SK-N-SH (cell line): ENCODE measurements at regions not wholly inside any gene's neighbourhood (a gene's known extent, or its start where the extent isn't known, plus 50 kb on each side); places are given as distances from the start of the nearest gene placed in this dataset.

Experiments used
- CTCF ChIA-PET: fragments of 300-600, 350-600 bp; formaldehyde crosslinking; extraction: SDS; loops from one replicate; lab custom pipeline; 2021; lab: Yijun Ruan, JAX
- POLR2A ChIA-PET: fragments of 350-600 bp; sonication (Branson Sonifier 250); formaldehyde crosslinking; extraction: SDS; loops from one replicate; lab custom pipeline; 2020; ENCODE audit warnings: antibody characterized with exemption, inconsistent platforms; lab: Yijun Ruan, JAX
- DNase-seq: peaks from one replicate; pipeline ENCODE4 v3.0.0; 2012
- H2AFZ ChIP-seq: fragments of 200-600 bp; sonication (generic); 2 replicates; pipeline ENCODE4 v1.8.1; 2016; ENCODE audit warnings: antibody characterized with exemption, mild to moderate bottlenecking, low read depth
- H3F3A ChIP-seq: fragments of 200-600 bp; sonication (generic); replicated peaks from 2 replicates; pipeline ENCODE3; 2016; ENCODE audit warnings: antibody characterized with exemption, mild to moderate bottlenecking; ENCODE audit not compliant: insufficient read depth
- H3K27ac ChIP-seq, 2 experiments: fragments of 200-500 bp in 1 of 2; fragments of 200-600 bp in 1 of 2; sonication (Bioruptor generic) in 1 of 2; sonication (generic), shearing (Covaris generic) in 1 of 2; 2 replicates each; pipeline versions ENCODE4 v1.5.1 to v1.6.1; 2014 to 2016; ENCODE audit warnings: low read depth in 2 of 2, inconsistent platforms in 1 of 2, low read length in 1 of 2, mild to moderate bottlenecking in 1 of 2, mixed read lengths in 1 of 2
- H3K27me3 ChIP-seq: fragments of 200-600 bp; sonication (generic), shearing (Covaris generic); 2 replicates; pipeline ENCODE4 v1.6.1; 2016; ENCODE audit warnings: mixed run types; ENCODE audit not compliant: insufficient read depth
- H3K36me3 ChIP-seq, 2 experiments: fragments of 200-500 bp in 1 of 2; fragments of 200-600 bp in 1 of 2; sonication (Bioruptor generic) in 1 of 2; sonication (generic) in 1 of 2; replicated peaks in 1 of 2; 2 replicates each; pipeline versions ENCODE3 to v1.5.1; 2014 to 2016; ENCODE audit warnings: low read length in 1 of 2, mild to moderate bottlenecking in 1 of 2; ENCODE audit not compliant: insufficient read depth in 2 of 2, control insufficient read depth in 1 of 2
- H3K4me1 ChIP-seq, 2 experiments: fragments of 200-500 bp in 1 of 2; fragments of 200-600 bp in 1 of 2; sonication (Bioruptor generic) in 1 of 2; sonication (generic), shearing (Covaris generic) in 1 of 2; 2 replicates each; pipeline versions ENCODE4 v1.5.1 to v1.6.1; 2014 to 2016; ENCODE audit warnings: low read depth in 1 of 2, low read length in 1 of 2, mixed run types in 1 of 2; ENCODE audit not compliant: insufficient read depth in 2 of 2, control insufficient read depth in 1 of 2
- H3K4me2 ChIP-seq: fragments of 200-600 bp; sonication (generic), shearing (Covaris generic); 2 replicates; pipeline ENCODE4 v1.6.1; 2017; ENCODE audit warnings: mixed run types
- H3K4me3 ChIP-seq, 2 experiments: fragments of 200-500 bp in 1 of 2; fragments of 200-600 bp in 1 of 2; sonication (Bioruptor generic) in 1 of 2; sonication (generic), shearing (Covaris generic) in 1 of 2; 2 replicates each; pipeline versions ENCODE4 v1.5.1 to v1.8.1; 2014 to 2016; ENCODE audit warnings: low read depth in 2 of 2, inconsistent platforms in 1 of 2, low read length in 1 of 2, mild to moderate bottlenecking in 1 of 2, mixed read lengths in 1 of 2, moderate library complexity in 1 of 2
- H3K79me2 ChIP-seq: fragments of 200-600 bp; sonication (generic); 2 replicates; pipeline ENCODE4 v1.8.1; 2017; ENCODE audit warnings: mild to moderate bottlenecking; ENCODE audit not compliant: insufficient read depth
- H3K9ac ChIP-seq: fragments of 200-600 bp; sonication (generic); 2 replicates; pipeline ENCODE4 v1.6.1; 2017; ENCODE audit warnings: mixed run types
- H3K9me2 ChIP-seq: fragments of 200-600 bp; sonication (generic); 2 replicates; pipeline ENCODE4 v1.6.1; 2017; ENCODE audit warnings: mixed run types
- H3K9me3 ChIP-seq: fragments of 200-600 bp; sonication (generic); 2 replicates; pipeline ENCODE4 v1.6.1; 2017; ENCODE audit warnings: mixed run types, mild to moderate bottlenecking, moderate library complexity
- H4K20me1 ChIP-seq: fragments of 200-600 bp; sonication (generic); 2 replicates; pipeline ENCODE4 v1.6.1; 2017; ENCODE audit warnings: mild to moderate bottlenecking, mixed run types; ENCODE audit not compliant: insufficient read depth
- CHD2 ChIP-seq: fragments of 150-350 bp; IDR thresholded peaks from 2 replicates; pipeline ENCODE4 v1.6.1; 2018; ENCODE audit warnings: low read length; ENCODE audit not compliant: partially characterized antibody
- CTCF ChIP-seq: fragments of 200-600 bp; sonication (generic); IDR thresholded peaks from 2 replicates; pipeline ENCODE4 v1.6.1; 2017; ENCODE audit warnings: antibody characterized with exemption, mild to moderate bottlenecking, moderate library complexity
- ELF1 ChIP-seq: IDR thresholded peaks from 2 replicates; pipeline ENCODE4 v1.4.0; 2012
- EP300 ChIP-seq, 2 experiments: IDR thresholded peaks; 2 replicates each; pipeline versions ENCODE4 v1.4.0 to v1.6.1; 2012; ENCODE audit warnings: borderline replicate concordance in 1 of 2, low read depth in 1 of 2, low read length in 1 of 2
- GABPA ChIP-seq: IDR thresholded peaks from 2 replicates; pipeline ENCODE4 v1.4.0; 2012; ENCODE audit warnings: low read depth, mild to moderate bottlenecking
- GATA2 ChIP-seq: sonication (generic); formaldehyde crosslinking; IDR thresholded peaks from 2 replicates; pipeline ENCODE4 v1.5.0; 2020; ENCODE audit warnings: mild to moderate bottlenecking, missing genetic modification reagents
- JUND ChIP-seq: IDR thresholded peaks from 2 replicates; pipeline ENCODE4 v1.4.0; 2012
- MEF2A ChIP-seq: IDR thresholded peaks from 2 replicates; pipeline ENCODE4 v1.4.0; 2012; ENCODE audit warnings: low read depth, borderline replicate concordance
- NFIC ChIP-seq: IDR thresholded peaks from 2 replicates; pipeline ENCODE4 v1.4.0; 2012; ENCODE audit warnings: borderline replicate concordance
- PBX3 ChIP-seq: IDR thresholded peaks from 2 replicates; pipeline ENCODE4; 2012
- RFX5 ChIP-seq: IDR thresholded peaks from 2 replicates; pipeline ENCODE4 v1.6.1; 2012; ENCODE audit warnings: mild to moderate bottlenecking, improper control_type of control experiment, low read length
- SIN3A ChIP-seq: IDR thresholded peaks from 2 replicates; pipeline ENCODE4 v1.6.1; 2012; ENCODE audit warnings: low read depth, mild to moderate bottlenecking, low read length, moderate library complexity, borderline replicate concordance
- SMC3 ChIP-seq: IDR thresholded peaks from 2 replicates; pipeline ENCODE4 v1.6.1; 2012; ENCODE audit warnings: low read depth, low read length, improper control_type of control experiment
- TAF1 ChIP-seq: IDR thresholded peaks from 2 replicates; pipeline ENCODE4 v1.6.1; 2012; ENCODE audit warnings: low read depth, mild to moderate bottlenecking, low read length, moderate library complexity, borderline replicate concordance
- TEAD4 ChIP-seq: IDR thresholded peaks from 2 replicates; pipeline ENCODE4 v1.4.0; 2012; ENCODE audit warnings: mild to moderate bottlenecking, borderline replicate concordance; ENCODE audit not compliant: insufficient read depth
- WGBS: methylation state at CpG from one replicate; pipeline ENCODE4 v1.1.6; 2017; ENCODE audit warnings: low lambda C conversion rate; 5-methylcytosine and 5-hydroxymethylcytosine counted together
- TF ChIP-seq, protein P1 (sequence below): IDR thresholded peaks from 2 replicates; pipeline ENCODE4 v1.4.0; 2012; ENCODE audit warnings: low read depth
- TF ChIP-seq, protein P2 (sequence below): IDR thresholded peaks from 2 replicates; pipeline ENCODE4 v1.4.0; 2012; ENCODE audit warnings: low read depth, borderline replicate concordance

DNA sequence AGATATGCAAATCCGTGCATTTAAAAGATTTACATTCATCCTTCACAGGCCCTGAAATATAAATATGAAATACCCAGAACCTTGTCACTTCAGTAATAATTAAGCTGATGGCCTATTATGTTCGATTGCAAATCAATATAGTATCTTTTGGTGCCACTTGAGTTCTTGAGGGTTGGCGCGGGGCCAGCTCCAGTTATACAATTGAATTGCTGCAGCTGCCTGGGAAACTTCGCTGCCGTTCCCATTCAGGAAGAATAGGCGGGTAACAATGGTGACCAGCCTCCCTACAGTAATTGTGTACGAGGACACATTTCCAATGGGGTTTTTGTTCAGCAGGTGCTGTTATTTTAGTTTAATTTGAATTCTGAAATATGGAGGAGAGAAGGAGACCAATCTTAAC, 451.2 kb downstream of the INSC start (continued):
- TF ChIP-seq PBX3 (no peak), JUND (no peak), EP300 (IDR thresholded peaks at IDR 0.05; ENCODE audit: borderline replicate concordance in 1 of 2, low read depth in 1 of 2, low read length in 1 of 2) (no peak)

- 28% methylated on average over 8 of the region's 8 CpGs for WGBS
- Histone ChIP-seq H3K4me2 (no peak overlapping the region), H3K9me2 (no peaks in the 10 kb centered on the region), H2AFZ (no peak overlapping the region), H3K27me3 (no peaks in the 10 kb centered on the region), H3K79me2 (no peaks in the 10 kb centered on the region), H3K4me3 (no peak overlapping the region), H3K9ac (no peak overlapping the region), H3K27ac (no peak overlapping the region), H4K20me1 (no peaks in the 10 kb centered on the region), H3K36me3 (no peaks in the 10 kb centered on the region), H3F3A (no peaks in the 10 kb centered on the region), H3K4me1 (peaks cover 0 to 6% of the 10 kb centered on the region in 2 experiments; a peak in 1 of 4 replicates), H3K9me3 (no peaks in the 10 kb centered on the region)
- POLR2A ChIA-PET: no interaction called here
- TF ChIP-seq SMC3 (no peak), GABPA (no peak), CHD2 (no peak), TAF1 (no peak), CTCF (no peak), GATA2 (CRISPR knock-in tag) (no peak), JUND (no peak), TEAD4 (no peak), MEF2A (no peak), NFIC (no peak), SIN3A (no peak), ELF1 (no peak), RFX5 (no peak)
- TF ChIP-seq, protein P1, sequence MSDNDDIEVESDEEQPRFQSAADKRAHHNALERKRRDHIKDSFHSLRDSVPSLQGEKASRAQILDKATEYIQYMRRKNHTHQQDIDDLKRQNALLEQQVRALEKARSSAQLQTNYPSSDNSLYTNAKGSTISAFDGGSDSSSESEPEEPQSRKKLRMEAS: no peak
- TF ChIP-seq, protein P2, sequence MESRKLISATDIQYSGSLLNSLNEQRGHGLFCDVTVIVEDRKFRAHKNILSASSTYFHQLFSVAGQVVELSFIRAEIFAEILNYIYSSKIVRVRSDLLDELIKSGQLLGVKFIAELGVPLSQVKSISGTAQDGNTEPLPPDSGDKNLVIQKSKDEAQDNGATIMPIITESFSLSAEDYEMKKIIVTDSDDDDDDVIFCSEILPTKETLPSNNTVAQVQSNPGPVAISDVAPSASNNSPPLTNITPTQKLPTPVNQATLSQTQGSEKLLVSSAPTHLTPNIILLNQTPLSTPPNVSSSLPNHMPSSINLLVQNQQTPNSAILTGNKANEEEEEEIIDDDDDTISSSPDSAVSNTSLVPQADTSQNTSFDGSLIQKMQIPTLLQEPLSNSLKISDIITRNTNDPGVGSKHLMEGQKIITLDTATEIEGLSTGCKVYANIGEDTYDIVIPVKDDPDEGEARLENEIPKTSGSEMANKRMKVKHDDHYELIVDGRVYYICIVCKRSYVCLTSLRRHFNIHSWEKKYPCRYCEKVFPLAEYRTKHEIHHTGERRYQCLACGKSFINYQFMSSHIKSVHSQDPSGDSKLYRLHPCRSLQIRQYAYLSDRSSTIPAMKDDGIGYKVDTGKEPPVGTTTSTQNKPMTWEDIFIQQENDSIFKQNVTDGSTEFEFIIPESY: no peak
- CTCF ChIA-PET: no interaction called here
- no peak for DNase-seq
These were observed 453.7 kb downstream of the INSC start for GRCh38 chr11:15568440-15568839.
